OCI-LY1 (cell line): ENCODE measurements at regions not wholly inside any gene's neighbourhood (a gene's known extent, or its start where the extent isn't known, plus 50 kb on each side); places are given as distances from the start of the nearest gene placed in this dataset.

Experiments used
- CTCF ChIP-seq: fragments of 200-600 bp; sonication (generic), shearing (Covaris generic); IDR thresholded peaks from 2 replicates; pipeline ENCODE4 v1.5.1; 2017; ENCODE audit warnings: mild to moderate bottlenecking, antibody characterized with exemption, low read length, moderate library complexity, mixed read lengths
- EZH2 ChIP-seq: fragments of 200-600 bp; sonication (generic), shearing (Covaris generic); IDR thresholded peaks from 2 replicates; pipeline ENCODE4 v1.8.0; 2017; ENCODE audit warnings: borderline replicate concordance, mixed run types, mild to moderate bottlenecking, antibody characterized with exemption, low read length, moderate library complexity, mixed read lengths

GRCh38 chr5:142254431-142254830 is 70.4 kb downstream of the SPRY4 start:
- no peak for TF ChIP-seq CTCF
- no peak for TF ChIP-seq EZH2
